ENCODE measurements at regions not wholly inside any gene's neighbourhood (a gene's known extent, or its start where the extent isn't known, plus 50 kb on each side); places are given as distances from the start of the nearest gene placed in this dataset.

DNA sequence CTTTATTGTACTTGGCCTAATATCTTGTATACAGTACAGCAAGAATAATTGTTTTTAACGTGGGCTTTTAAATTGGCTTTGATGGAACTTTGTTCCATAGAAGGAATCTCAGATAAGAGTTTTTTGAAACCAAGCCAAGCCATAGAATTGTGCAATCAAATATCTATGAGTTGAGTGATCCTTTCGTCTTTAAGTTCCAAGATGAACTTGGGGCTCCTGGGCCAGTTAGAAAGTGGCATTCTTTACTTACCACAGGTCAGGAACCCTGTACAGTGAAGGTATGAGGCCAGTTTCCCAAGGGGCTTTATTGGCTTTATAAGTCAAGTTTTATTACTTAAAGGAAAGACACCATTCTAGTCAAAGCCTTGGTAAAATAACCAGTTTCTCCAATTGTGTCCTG lies 2104.2 kb downstream of the PCDH7 start:
- Mint-ChIP-seq H3K27ac (no peak overlapping the region), H3K36me3 (no peaks in the 10 kb centered on the region), H3K4me3 (no peak overlapping the region), H3K9me3 (peaks cover 5% of the 10 kb centered on the region), H3K27me3 (no peaks in the 10 kb centered on the region), H3K4me1 (ENCODE audit: unreplicated experiment) (no peaks in the 10 kb centered on the region)
- no peak for DNase-seq (ENCODE audit: extremely low spot score, unreplicated experiment)
- TF ChIP-seq, protein P1, sequence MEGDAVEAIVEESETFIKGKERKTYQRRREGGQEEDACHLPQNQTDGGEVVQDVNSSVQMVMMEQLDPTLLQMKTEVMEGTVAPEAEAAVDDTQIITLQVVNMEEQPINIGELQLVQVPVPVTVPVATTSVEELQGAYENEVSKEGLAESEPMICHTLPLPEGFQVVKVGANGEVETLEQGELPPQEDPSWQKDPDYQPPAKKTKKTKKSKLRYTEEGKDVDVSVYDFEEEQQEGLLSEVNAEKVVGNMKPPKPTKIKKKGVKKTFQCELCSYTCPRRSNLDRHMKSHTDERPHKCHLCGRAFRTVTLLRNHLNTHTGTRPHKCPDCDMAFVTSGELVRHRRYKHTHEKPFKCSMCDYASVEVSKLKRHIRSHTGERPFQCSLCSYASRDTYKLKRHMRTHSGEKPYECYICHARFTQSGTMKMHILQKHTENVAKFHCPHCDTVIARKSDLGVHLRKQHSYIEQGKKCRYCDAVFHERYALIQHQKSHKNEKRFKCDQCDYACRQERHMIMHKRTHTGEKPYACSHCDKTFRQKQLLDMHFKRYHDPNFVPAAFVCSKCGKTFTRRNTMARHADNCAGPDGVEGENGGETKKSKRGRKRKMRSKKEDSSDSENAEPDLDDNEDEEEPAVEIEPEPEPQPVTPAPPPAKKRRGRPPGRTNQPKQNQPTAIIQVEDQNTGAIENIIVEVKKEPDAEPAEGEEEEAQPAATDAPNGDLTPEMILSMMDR (conservative IDR thresholded peaks at IDR 0.05) = no peak

DNA sequence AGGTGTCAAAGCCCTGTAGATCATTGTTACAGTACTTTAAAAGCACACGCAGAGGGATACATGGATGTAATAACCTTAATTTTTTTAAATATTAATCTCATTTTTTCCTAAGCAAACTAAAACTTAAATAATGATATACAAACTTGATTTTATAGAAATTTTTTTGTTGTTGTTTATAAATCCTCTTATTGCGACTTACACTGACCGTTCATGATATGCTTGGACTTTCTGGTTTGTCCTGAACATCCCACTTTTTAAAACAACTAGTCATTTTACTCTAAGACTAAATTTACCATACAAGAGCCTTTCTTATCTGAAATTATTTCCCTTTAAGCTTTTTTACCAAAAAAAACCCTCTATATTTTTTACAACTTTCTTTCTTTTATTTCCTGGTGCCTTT lies 2106.0 kb downstream of the PCDH7 start:
- H3K27ac Mint-ChIP-seq = no peak overlapping the region
- H3K9me3 Mint-ChIP-seq = peaks cover 10% of the 10 kb centered on the region
- H3K4me3 Mint-ChIP-seq = no peak overlapping the region
- no peaks in the 10 kb centered on the region for H3K27me3 Mint-ChIP-seq
- no peak for DNase-seq (ENCODE audit: extremely low spot score, unreplicated experiment)
- H3K4me1 Mint-ChIP-seq (ENCODE audit: unreplicated experiment) = no peaks in the 10 kb centered on the region
- H3K36me3 Mint-ChIP-seq = no peaks in the 10 kb centered on the region
- TF ChIP-seq, protein P1 (conservative IDR thresholded peaks at IDR 0.05) = no peak

DNA sequence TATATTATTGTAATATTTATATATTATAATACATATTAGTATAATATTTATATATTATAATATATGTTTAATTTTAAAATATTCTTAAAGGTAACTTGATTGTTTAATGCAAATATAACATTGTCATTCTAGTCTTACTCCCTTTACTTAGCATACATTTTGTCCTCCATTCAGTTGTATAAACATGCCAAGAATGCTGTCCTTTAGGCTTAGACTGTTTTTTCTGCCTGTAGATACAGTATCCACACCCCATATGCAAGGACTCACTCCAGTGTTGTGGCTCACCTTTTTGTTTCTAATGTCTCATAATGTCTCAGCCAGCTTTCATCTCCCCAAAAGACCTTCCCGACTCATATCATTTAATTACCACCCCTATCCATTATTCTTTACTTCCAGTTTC lies 2110.0 kb downstream of the PCDH7 start:
- TF ChIP-seq, protein P1 (conservative IDR thresholded peaks at IDR 0.05) = no peak
- Mint-ChIP-seq H3K4me3 (no peak overlapping the region), H3K4me1 (ENCODE audit: unreplicated experiment) (no peaks in the 10 kb centered on the region), H3K27ac (no peak overlapping the region), H3K36me3 (no peaks in the 10 kb centered on the region), H3K27me3 (no peaks in the 10 kb centered on the region), H3K9me3 (peaks cover 5% of the 10 kb centered on the region)
- DNase-seq (ENCODE audit: extremely low spot score, unreplicated experiment) = no peak

DNA sequence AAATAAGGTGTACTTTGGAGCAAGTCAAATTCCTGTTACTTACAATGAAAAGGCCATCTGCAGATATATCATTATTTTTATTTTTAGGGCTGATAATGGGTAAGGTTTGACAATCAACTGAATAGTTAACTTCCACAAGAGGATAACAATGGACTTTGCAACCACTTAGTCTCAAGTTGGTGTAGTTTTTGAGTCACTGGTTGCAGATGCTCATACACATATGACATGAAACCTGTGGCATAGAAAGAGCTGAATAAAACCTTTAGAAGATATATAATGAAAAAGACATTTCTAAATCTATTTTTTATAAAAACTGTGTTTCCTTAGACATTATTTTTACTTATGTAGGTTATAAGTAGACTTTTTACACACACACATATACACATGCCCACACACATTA lies 2110.9 kb downstream of the PCDH7 start:
- Mint-ChIP-seq H3K4me1 (ENCODE audit: unreplicated experiment) (no peaks in the 10 kb centered on the region), H3K27me3 (no peaks in the 10 kb centered on the region), H3K27ac (no peak overlapping the region), H3K9me3 (peaks cover 5% of the 10 kb centered on the region), H3K36me3 (no peaks in the 10 kb centered on the region), H3K4me3 (no peak overlapping the region)
- TF ChIP-seq, protein P1 (conservative IDR thresholded peaks at IDR 0.05) = no peak
- no peak for DNase-seq (ENCODE audit: extremely low spot score, unreplicated experiment)

DNA sequence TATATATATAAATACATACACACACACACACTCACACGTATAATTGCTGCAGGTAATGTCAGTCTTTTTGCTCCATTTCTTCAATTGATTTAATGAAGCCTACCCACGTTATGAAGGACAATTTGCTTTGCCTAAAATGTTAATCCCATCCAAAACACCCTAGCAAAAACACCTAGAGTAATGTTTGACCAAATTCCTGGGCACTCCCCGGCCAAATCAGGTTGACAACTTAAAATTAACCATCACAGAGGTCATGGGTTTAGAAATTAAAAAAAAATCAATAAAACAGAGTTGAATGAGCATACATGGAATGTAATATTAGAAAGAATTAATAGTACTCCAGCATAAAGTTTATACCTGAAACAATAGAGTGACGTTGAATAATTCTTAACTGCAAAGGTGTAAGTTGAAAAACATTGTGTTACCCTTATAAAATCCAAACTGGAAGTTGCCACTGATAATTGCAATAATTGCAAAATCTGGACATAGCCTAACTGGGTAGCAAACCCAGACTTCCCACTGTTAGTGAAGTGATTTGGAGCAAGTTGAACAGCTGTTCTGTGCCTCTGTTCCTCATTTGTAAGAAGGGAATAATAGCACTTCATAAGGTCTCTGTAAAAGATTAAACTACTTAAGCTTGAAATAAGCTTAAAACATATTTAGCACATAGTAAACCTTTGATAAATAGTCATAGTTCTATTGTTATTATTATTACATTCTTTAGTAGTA lies 2120.5 kb downstream of the PCDH7 start:
- no peak overlapping the region for H3K27ac Mint-ChIP-seq
- TF ChIP-seq, protein P1 (conservative IDR thresholded peaks at IDR 0.05) = no peak
- DNase-seq (ENCODE audit: extremely low spot score, unreplicated experiment) = no peak
- no peaks in the 10 kb centered on the region for H3K36me3 Mint-ChIP-seq
- H3K27me3 Mint-ChIP-seq = no peaks in the 10 kb centered on the region
- no peak overlapping the region for H3K4me3 Mint-ChIP-seq
- H3K9me3 Mint-ChIP-seq = no peaks in the 10 kb centered on the region
- H3K4me1 Mint-ChIP-seq (ENCODE audit: unreplicated experiment) = no peaks in the 10 kb centered on the region

Data from type B pancreatic cell (in vitro differentiated cells).